SH-SY5Y (cell line): ENCODE measurements at regions not wholly inside any gene's neighbourhood (a gene's known extent, or its start where the extent isn't known, plus 50 kb on each side); places are given as distances from the start of the nearest gene placed in this dataset.

Source experiments
- GATA2 ChIP-seq: IDR thresholded peaks from 2 replicates; pipeline ENCODE4 v1.6.1; 2011; ENCODE audit warnings: mild to moderate bottlenecking, low read depth, low read length
- GATA3 ChIP-seq: IDR thresholded peaks from 2 replicates; pipeline ENCODE4 v1.6.1; 2011; ENCODE audit warnings: low read depth, mild to moderate bottlenecking, low read length, moderate library complexity

- TF ChIP-seq GATA2: no peak
- TF ChIP-seq GATA3: no peak
Observed at GRCh38 chr5:96149021-96149420, 187.4 kb upstream of the ELL2 start.
